Endothelial cell of umbilical vein (primary cell): ENCODE measurements at regions not wholly inside any gene's neighbourhood (a gene's known extent, or its start where the extent isn't known, plus 50 kb on each side); places are given as distances from the start of the nearest gene placed in this dataset.

ENCODE experiments used
- EZH2 ChIP-seq: IDR thresholded peaks from 2 replicates; pipeline ENCODE4 v1.6.1; 2012; ENCODE audit warnings: borderline replicate concordance, low read depth, mild to moderate bottlenecking, moderate library complexity, low read length, inconsistent platforms; ENCODE audit not compliant: severe bottlenecking
- GATA2 ChIP-seq: IDR thresholded peaks from 2 replicates; pipeline ENCODE4 v1.7.0; 2011; ENCODE audit warnings: low read depth, mild to moderate bottlenecking, moderate library complexity, mixed read lengths, low read length; ENCODE audit not compliant: insufficient read length, insufficient read depth
- JUN ChIP-seq: IDR thresholded peaks from 2 replicates; pipeline ENCODE4 v1.6.1; 2011; ENCODE audit warnings: borderline replicate concordance, low read depth; ENCODE audit not compliant: insufficient read length, insufficient read depth
- MAX ChIP-seq: IDR thresholded peaks from 2 replicates; pipeline ENCODE4 v1.6.1; 2011; ENCODE audit not compliant: insufficient read depth, insufficient read length
- MYC ChIP-seq: IDR thresholded peaks from one replicate; pipeline ENCODE4 v1.6.1; 2011; ENCODE audit warnings: mild to moderate bottlenecking, low read depth, low read length
- POLR2A ChIP-seq: IDR thresholded peaks from 2 replicates; pipeline ENCODE4 v1.6.1; 2012; ENCODE audit warnings: low read depth, mild to moderate bottlenecking, control low read depth, low read length
- POLR2AphosphoS5 ChIP-seq: IDR thresholded peaks from 2 replicates; pipeline ENCODE4 v1.6.1; 2012; ENCODE audit warnings: low read depth, mild to moderate bottlenecking, control low read depth, low read length, moderate library complexity; ENCODE audit not compliant: insufficient read depth
- TF ChIP-seq, protein P1 (sequence below), 2 donors: IDR thresholded peaks; 1 replicate in 1 of 2; 2 replicates in 1 of 2; pipeline ENCODE4 v1.5.1; 2011; ENCODE audit warnings: low read length in 2 of 2, mild to moderate bottlenecking in 2 of 2, moderate library complexity in 2 of 2, control low read depth in 1 of 2, inconsistent platforms in 1 of 2, low read depth in 1 of 2; ENCODE audit not compliant: insufficient read depth in 1 of 2; ENCODE audit errors: extremely low read depth in 1 of 2

GRCh38 chr6:121901432-121901831 is 466.0 kb downstream of the GJA1 start:
- TF ChIP-seq POLR2AphosphoS5 (no peak), EZH2 (no peak), POLR2A (no peak), MYC (no peak), JUN (no peak), MAX (no peak), GATA2 (no peak)
- TF ChIP-seq, protein P1, sequence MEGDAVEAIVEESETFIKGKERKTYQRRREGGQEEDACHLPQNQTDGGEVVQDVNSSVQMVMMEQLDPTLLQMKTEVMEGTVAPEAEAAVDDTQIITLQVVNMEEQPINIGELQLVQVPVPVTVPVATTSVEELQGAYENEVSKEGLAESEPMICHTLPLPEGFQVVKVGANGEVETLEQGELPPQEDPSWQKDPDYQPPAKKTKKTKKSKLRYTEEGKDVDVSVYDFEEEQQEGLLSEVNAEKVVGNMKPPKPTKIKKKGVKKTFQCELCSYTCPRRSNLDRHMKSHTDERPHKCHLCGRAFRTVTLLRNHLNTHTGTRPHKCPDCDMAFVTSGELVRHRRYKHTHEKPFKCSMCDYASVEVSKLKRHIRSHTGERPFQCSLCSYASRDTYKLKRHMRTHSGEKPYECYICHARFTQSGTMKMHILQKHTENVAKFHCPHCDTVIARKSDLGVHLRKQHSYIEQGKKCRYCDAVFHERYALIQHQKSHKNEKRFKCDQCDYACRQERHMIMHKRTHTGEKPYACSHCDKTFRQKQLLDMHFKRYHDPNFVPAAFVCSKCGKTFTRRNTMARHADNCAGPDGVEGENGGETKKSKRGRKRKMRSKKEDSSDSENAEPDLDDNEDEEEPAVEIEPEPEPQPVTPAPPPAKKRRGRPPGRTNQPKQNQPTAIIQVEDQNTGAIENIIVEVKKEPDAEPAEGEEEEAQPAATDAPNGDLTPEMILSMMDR (IDR thresholded peaks at IDR 0.05; ENCODE audit: extremely low read depth in 1 of 2, insufficient read depth in 1 of 2, low read depth in 1 of 2, low read length in 2 of 2), result no peak
